ENCODE measurements at regions not wholly inside any gene's neighbourhood (a gene's known extent, or its start where the extent isn't known, plus 50 kb on each side); places are given as distances from the start of the nearest gene placed in this dataset.

GRCh38 chr5:167533814-167534795 is 757.3 kb upstream of the WWC1 start:
- in situ Hi-C loops (cut with HindIII; ENCODE audit: low pct_unique_long_range_greater_than_20kb, low sequenced_read_pairs) = no loop called here
- no peak for DNase-seq (ENCODE audit: low read depth, low spot score)

GRCh38 chr5:167539747-167540146 is 751.7 kb upstream of the WWC1 start:
- in situ Hi-C loops (cut with HindIII; ENCODE audit: low pct_unique_long_range_greater_than_20kb, low sequenced_read_pairs) = no loop called here
- no peak for DNase-seq (ENCODE audit: low read depth, low spot score)

GRCh38 chr5:167546270-167546669 is 745.2 kb upstream of the WWC1 start:
- in situ Hi-C loops (cut with HindIII; ENCODE audit: low pct_unique_long_range_greater_than_20kb, low sequenced_read_pairs) = no loop called here
- DNase-seq (ENCODE audit: low read depth, low spot score) = no peak

- no peak for DNase-seq (ENCODE audit: low read depth, low spot score)
- in situ Hi-C loops (cut with HindIII; ENCODE audit: low pct_unique_long_range_greater_than_20kb, low sequenced_read_pairs) = no loop called here
Observed at GRCh38 chr5:167552356-167552755, 739.1 kb upstream of the WWC1 start.

- DNase-seq (ENCODE audit: low read depth, low spot score) = no peak
- in situ Hi-C loops (cut with HindIII; ENCODE audit: low pct_unique_long_range_greater_than_20kb, low sequenced_read_pairs) = no loop called here
Observed at GRCh38 chr5:167553511-167553910, 737.9 kb upstream of the WWC1 start.

- in situ Hi-C loops (cut with HindIII; ENCODE audit: low pct_unique_long_range_greater_than_20kb, low sequenced_read_pairs) = no loop called here
- DNase-seq (ENCODE audit: low read depth, low spot score) = no peak
Observed at GRCh38 chr5:167554564-167555290, 736.7 kb upstream of the WWC1 start.

GRCh38 chr5:167555565-167556166 is 735.8 kb upstream of the WWC1 start:
- no peak for DNase-seq (ENCODE audit: low read depth, low spot score)
- in situ Hi-C loops (cut with HindIII; ENCODE audit: low pct_unique_long_range_greater_than_20kb, low sequenced_read_pairs) = no loop called here

- in situ Hi-C loops (cut with HindIII; ENCODE audit: low pct_unique_long_range_greater_than_20kb, low sequenced_read_pairs) = no loop called here
- no peak for DNase-seq (ENCODE audit: low read depth, low spot score)
Observed at GRCh38 chr5:167557359-167557758, 734.1 kb upstream of the WWC1 start.

- no peak for DNase-seq (ENCODE audit: low read depth, low spot score)
- in situ Hi-C loops (cut with HindIII; ENCODE audit: low pct_unique_long_range_greater_than_20kb, low sequenced_read_pairs) = no loop called here
Observed at GRCh38 chr5:167561796-167562195, 729.6 kb upstream of the WWC1 start.

- in situ Hi-C loops (cut with HindIII; ENCODE audit: low pct_unique_long_range_greater_than_20kb, low sequenced_read_pairs) = no loop called here
- DNase-seq (ENCODE audit: low read depth, low spot score) = no peak
Observed at GRCh38 chr5:167564275-167564674, 727.2 kb upstream of the WWC1 start.

- peak; percentile 45 for DNase-seq (ENCODE audit: low read depth, low spot score)
- in situ Hi-C loops (cut with HindIII; ENCODE audit: low pct_unique_long_range_greater_than_20kb, low sequenced_read_pairs) = no loop called here
Observed at GRCh38 chr5:167565189-167565954, 726.1 kb upstream of the WWC1 start.

- no peak for DNase-seq (ENCODE audit: low read depth, low spot score)
- in situ Hi-C loops (cut with HindIII; ENCODE audit: low pct_unique_long_range_greater_than_20kb, low sequenced_read_pairs) = no loop called here
Observed at GRCh38 chr5:167570431-167570830, 721.0 kb upstream of the WWC1 start.

GRCh38 chr5:167571824-167572223 is 719.6 kb upstream of the WWC1 start:
- DNase-seq (ENCODE audit: low read depth, low spot score) = no peak
- in situ Hi-C loops (cut with HindIII; ENCODE audit: low pct_unique_long_range_greater_than_20kb, low sequenced_read_pairs) = no loop called here

- in situ Hi-C loops (cut with HindIII; ENCODE audit: low pct_unique_long_range_greater_than_20kb, low sequenced_read_pairs) = no loop called here
- no peak for DNase-seq (ENCODE audit: low read depth, low spot score)
Observed at GRCh38 chr5:167573370-167574127, 717.9 kb upstream of the WWC1 start.

GRCh38 chr5:167574464-167574863 is 717.0 kb upstream of the WWC1 start:
- no peak for DNase-seq (ENCODE audit: low read depth, low spot score)
- in situ Hi-C loops (cut with HindIII; ENCODE audit: low pct_unique_long_range_greater_than_20kb, low sequenced_read_pairs) = no loop called here

- no peak for DNase-seq (ENCODE audit: low read depth, low spot score)
- in situ Hi-C loops (cut with HindIII; ENCODE audit: low pct_unique_long_range_greater_than_20kb, low sequenced_read_pairs) = no loop called here
Observed at GRCh38 chr5:167575330-167575729, 716.1 kb upstream of the WWC1 start.

- no peak for DNase-seq (ENCODE audit: low read depth, low spot score)
- in situ Hi-C loops (cut with HindIII; ENCODE audit: low pct_unique_long_range_greater_than_20kb, low sequenced_read_pairs) = no loop called here
Observed at GRCh38 chr5:167576126-167576525, 715.3 kb upstream of the WWC1 start.

Measured in SK-MEL-5 (cell line).